ENCODE measurements at regions not wholly inside any gene's neighbourhood (a gene's known extent, or its start where the extent isn't known, plus 50 kb on each side); places are given as distances from the start of the nearest gene placed in this dataset.

GRCh38 chr17:73940511-73940910 lies 263.0 kb upstream of the RPL38 start:
- TF ChIP-seq, protein P1, sequence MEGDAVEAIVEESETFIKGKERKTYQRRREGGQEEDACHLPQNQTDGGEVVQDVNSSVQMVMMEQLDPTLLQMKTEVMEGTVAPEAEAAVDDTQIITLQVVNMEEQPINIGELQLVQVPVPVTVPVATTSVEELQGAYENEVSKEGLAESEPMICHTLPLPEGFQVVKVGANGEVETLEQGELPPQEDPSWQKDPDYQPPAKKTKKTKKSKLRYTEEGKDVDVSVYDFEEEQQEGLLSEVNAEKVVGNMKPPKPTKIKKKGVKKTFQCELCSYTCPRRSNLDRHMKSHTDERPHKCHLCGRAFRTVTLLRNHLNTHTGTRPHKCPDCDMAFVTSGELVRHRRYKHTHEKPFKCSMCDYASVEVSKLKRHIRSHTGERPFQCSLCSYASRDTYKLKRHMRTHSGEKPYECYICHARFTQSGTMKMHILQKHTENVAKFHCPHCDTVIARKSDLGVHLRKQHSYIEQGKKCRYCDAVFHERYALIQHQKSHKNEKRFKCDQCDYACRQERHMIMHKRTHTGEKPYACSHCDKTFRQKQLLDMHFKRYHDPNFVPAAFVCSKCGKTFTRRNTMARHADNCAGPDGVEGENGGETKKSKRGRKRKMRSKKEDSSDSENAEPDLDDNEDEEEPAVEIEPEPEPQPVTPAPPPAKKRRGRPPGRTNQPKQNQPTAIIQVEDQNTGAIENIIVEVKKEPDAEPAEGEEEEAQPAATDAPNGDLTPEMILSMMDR (IDR thresholded peaks at IDR 0.05; ENCODE audit: insufficient read depth, low read depth, low read length, missing control alignments): no peak
- DNase-seq (ENCODE audit: low read depth): no peak
- no peak overlapping the region for H3K4me3 ChIP-seq (ENCODE audit: low read depth, low read length)

DNA sequence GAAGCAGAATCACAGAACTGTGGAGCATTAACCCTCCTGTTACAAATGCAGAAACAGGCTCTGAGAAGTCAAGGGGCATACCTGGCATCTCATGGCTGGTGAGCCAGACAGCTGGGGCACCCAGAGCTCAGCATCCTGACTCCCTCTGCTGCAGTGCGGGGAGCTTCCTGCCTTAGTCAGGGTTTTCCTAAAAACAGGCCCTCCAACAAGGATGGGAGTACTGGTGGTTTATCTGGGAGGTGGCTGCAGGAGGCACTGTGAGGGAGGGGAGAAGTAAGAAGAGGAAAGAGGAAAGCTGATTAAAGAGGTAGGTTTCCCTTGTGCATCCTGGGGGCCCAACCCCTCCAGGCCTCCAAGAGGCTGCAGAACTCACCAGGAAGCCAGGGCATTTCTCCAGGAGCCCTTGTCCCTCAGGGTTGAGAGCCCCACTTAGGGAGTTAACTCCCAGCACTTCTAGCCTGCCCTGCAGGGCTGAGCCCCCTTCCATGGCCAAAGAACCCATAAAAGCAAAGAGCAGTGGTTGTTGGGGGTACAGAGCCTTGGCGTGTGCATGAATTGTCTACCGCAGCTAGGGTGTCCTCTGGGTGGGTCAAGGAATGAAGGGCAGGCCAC lies 261.5 kb upstream of the RPL38 start:
- H3K4me3 ChIP-seq (ENCODE audit: low read depth, low read length): no peak overlapping the region
- no peak for DNase-seq (ENCODE audit: low read depth)
- TF ChIP-seq, protein P1 (IDR thresholded peaks at IDR 0.05; ENCODE audit: insufficient read depth, low read depth, low read length, missing control alignments): no peak

- DNase-seq (ENCODE audit: low read depth): no peak
These were observed 260.6 kb upstream of the RPL38 start for GRCh38 chr17:73942703-73943415.

DNA sequence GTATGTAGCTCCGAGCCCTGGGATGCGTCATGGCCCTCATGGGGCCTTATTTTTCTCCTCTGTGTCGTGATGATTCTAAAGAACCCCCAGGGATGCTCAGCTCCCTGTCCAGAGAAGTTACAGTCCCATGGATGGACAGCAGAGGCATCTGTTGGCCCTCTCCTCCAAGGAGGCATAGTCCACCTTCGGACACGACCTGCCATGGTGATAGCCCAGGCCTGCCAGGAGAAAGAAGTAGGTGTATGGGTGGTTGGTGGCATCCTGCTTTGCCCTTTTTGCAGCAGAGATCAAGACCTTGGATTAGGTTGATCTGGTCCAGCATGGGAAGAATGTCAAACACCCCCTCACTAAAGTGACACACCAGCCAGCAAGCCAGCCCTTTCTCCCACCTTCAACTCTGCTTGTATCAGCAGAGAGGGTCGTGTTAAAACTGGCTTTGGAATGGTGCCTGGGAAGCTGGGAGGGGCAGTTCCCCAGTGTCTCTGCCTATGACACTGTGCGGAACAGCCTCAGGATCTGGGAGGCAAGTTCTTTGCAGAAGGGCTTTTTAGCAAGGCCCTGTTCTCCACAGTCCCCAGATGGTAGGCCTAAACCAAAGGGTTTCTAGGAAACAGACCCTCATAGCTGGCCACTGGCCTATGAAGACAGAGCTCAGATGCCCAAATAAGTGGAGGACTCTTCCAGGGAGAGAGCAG lies 259.9 kb upstream of the RPL38 start:
- DNase-seq (ENCODE audit: low read depth): no peak
- no peak overlapping the region for H3K4me3 ChIP-seq (ENCODE audit: low read depth, low read length)
- TF ChIP-seq, protein P1 (IDR thresholded peaks at IDR 0.05; ENCODE audit: insufficient read depth, low read depth, low read length, missing control alignments): no peak

More at GRCh38 chr17:73942703-73943415, 260.6 kb upstream of the RPL38 start:
- no peak overlapping the region for H3K4me3 ChIP-seq (ENCODE audit: low read depth, low read length)
- TF ChIP-seq, protein P1 (IDR thresholded peaks at IDR 0.05; ENCODE audit: insufficient read depth, low read depth, low read length, missing control alignments): no peak

DNA sequence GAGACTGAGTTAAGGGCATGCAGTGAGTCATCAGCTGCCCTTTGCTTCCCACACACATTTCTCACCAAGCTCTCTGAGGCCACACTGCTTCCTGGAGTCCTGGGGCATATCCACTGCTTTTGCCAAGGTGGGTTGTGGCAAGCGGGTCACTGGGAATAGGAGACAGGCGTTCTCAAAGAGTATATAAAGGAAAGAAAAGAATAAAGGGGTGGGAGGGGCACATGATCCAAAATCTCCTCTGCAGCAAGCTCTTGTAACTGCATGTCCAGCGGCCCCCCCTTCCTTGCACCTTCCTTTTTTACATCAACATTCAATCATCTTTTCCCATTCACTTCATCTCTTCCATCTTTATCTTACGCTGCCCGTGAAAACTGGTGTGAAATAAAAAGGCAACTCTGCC lies 259.1 kb upstream of the RPL38 start:
- TF ChIP-seq, protein P1 (IDR thresholded peaks at IDR 0.05; ENCODE audit: insufficient read depth, low read depth, low read length, missing control alignments): no peak
- no peak overlapping the region for H3K4me3 ChIP-seq (ENCODE audit: low read depth, low read length)
- DNase-seq (ENCODE audit: low read depth): no peak

- TF ChIP-seq, protein P1 (IDR thresholded peaks at IDR 0.05; ENCODE audit: insufficient read depth, low read depth, low read length, missing control alignments): no peak
- no peak for DNase-seq (ENCODE audit: low read depth)
- H3K4me3 ChIP-seq (ENCODE audit: low read depth, low read length): no peak overlapping the region
These were observed 256.1 kb upstream of the RPL38 start for GRCh38 chr17:73947281-73947965.

All from GM12865 (cell line).